Calu3 (cell line): ENCODE measurements at regions not wholly inside any gene's neighbourhood (a gene's known extent, or its start where the extent isn't known, plus 50 kb on each side); places are given as distances from the start of the nearest gene placed in this dataset.

Experiments
- BruUV-seq: library from RNA; stranded (reverse); fragments of 400-500 nt; replicated peaks from 2 replicates; lab custom pipeline; 2021; lab: Mats Ljungman, UMichigan
- CTCF ChIA-PET: fragments of 300-600 bp; sonication (Branson Sonifier 250); formaldehyde crosslinking; loops from one replicate; lab custom pipeline; 2022; ENCODE audit warnings: antibody characterized with exemption; lab: Charles Lee
- DNase-seq: peaks from one replicate; pipeline ENCODE4 v3.0.0; 2022
- H3K27ac Mint-ChIP-seq: one replicate; pipeline ENCODE4 v1.8.0; 2022; ENCODE audit warnings: mixed read lengths; ENCODE audit not compliant: unreplicated experiment
- H3K27me3 Mint-ChIP-seq: one replicate; pipeline ENCODE4 v1.8.0; 2022; ENCODE audit warnings: mixed read lengths; ENCODE audit not compliant: unreplicated experiment
- H3K36me3 Mint-ChIP-seq: one replicate; pipeline ENCODE4 v1.8.0; 2022; ENCODE audit warnings: mild to moderate bottlenecking, moderate library complexity, mixed read lengths; ENCODE audit not compliant: insufficient read depth, unreplicated experiment
- H3K4me1 Mint-ChIP-seq: one replicate; pipeline ENCODE4 v1.8.0; 2022; ENCODE audit warnings: mild to moderate bottlenecking, low read depth, mixed read lengths; ENCODE audit not compliant: unreplicated experiment
- H3K4me3 Mint-ChIP-seq: one replicate; pipeline ENCODE4 v1.8.0; 2022; ENCODE audit warnings: mild to moderate bottlenecking, low read depth, moderate library complexity, mixed read lengths; ENCODE audit not compliant: unreplicated experiment
- H3K9me3 Mint-ChIP-seq: one replicate; pipeline ENCODE4 v1.8.0; 2022; ENCODE audit warnings: low read depth, mixed read lengths; ENCODE audit not compliant: unreplicated experiment
- CTCF ChIP-seq: fragments of 200-600 bp; IDR thresholded peaks from one replicate; pipeline ENCODE4 v1.8.0; 2022; ENCODE audit warnings: antibody characterized with exemption; ENCODE audit not compliant: unreplicated experiment
- intact Hi-C: fragments of 100-400 bp; cut with micrococcal nuclease; formaldehyde crosslinking; loops from one replicate; pipeline ENCODE4 v1.10.0; 2022; ENCODE audit not compliant: unreplicated experiment

GRCh38 chr6:47396401-47397069, 81.1 kb upstream of the CD2AP start:
- Mint-ChIP-seq H3K27me3 (no peaks in the 10 kb centered on the region), H3K4me3 (no peak overlapping the region), H3K36me3 (peaks cover 5% of the 10 kb centered on the region), H3K9me3 (no peaks in the 10 kb centered on the region), H3K27ac (no peak overlapping the region), H3K4me1 (peaks cover 36% of the 10 kb centered on the region)
- CTCF ChIA-PET: interaction anchor here (0.6 kb wide), 2 partner anchors 24 to 316 kb away, joined by 3 read pairs; no protein-coding TSS in a partner anchor
- intact Hi-C loops: no loop called here
- no TSS peak for BruUV-seq
- TF ChIP-seq CTCF: no peak
- DNase-seq: no peak

DNA sequence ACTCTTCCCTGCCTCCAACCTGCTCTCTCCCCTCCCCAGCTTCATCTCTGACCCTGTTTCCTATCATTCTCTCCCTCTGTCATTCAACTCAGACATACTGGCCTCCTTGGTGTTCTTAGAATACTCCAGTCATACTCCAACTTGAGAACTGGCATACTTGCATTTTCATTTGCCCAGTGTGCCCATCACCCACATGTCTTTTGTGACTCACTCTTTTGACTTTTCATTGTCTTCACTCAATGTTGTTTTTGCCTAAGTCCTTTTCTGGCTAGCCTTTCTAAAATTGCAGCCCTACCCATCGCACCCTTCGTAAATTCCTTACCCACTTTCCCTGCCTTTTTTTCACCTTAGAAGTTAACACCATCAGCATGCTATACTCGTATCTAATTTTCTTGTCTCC, 77.0 kb upstream of the CD2AP start:
- no peak for DNase-seq
- intact Hi-C loops: no loop called here
- BruUV-seq: no TSS peak
- no peaks in the 10 kb centered on the region for H3K27me3 Mint-ChIP-seq
- peaks cover 57% of the 10 kb centered on the region for H3K4me1 Mint-ChIP-seq
- no peaks in the 10 kb centered on the region for H3K9me3 Mint-ChIP-seq
- TF ChIP-seq CTCF: no peak
- H3K4me3 Mint-ChIP-seq: no peak overlapping the region
- peaks cover 5% of the 10 kb centered on the region for H3K36me3 Mint-ChIP-seq
- no peak overlapping the region for H3K27ac Mint-ChIP-seq
- CTCF ChIA-PET: no interaction called here

DNA sequence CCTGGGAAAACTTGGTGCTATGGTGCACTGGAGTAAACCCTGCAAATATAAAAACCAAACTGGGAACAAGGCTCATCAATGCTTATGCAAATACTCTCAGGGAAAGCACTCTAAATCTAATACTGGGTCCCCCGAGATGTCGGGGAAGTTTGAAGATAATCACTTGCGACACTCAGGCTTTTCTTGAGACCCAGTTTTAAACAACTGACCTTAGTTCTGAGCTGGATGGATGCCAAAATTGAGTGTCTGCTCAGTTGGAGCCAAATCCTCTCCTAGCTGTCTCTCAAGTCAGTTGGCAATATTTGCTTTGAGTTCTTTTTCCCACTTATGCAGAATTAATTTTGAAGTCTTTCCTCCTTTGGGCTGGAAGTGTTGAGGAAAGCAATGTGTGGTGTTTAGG, 75.5 kb upstream of the CD2AP start:
- no peak for TF ChIP-seq CTCF
- Mint-ChIP-seq H3K27ac (no peak overlapping the region), H3K36me3 (peaks cover 7% of the 10 kb centered on the region), H3K4me1 (peaks cover 63% of the 10 kb centered on the region), H3K4me3 (no peak overlapping the region), H3K9me3 (no peaks in the 10 kb centered on the region), H3K27me3 (no peaks in the 10 kb centered on the region)
- intact Hi-C loops: no loop called here
- no peak for DNase-seq
- CTCF ChIA-PET: no interaction called here
- BruUV-seq: no TSS peak

DNA sequence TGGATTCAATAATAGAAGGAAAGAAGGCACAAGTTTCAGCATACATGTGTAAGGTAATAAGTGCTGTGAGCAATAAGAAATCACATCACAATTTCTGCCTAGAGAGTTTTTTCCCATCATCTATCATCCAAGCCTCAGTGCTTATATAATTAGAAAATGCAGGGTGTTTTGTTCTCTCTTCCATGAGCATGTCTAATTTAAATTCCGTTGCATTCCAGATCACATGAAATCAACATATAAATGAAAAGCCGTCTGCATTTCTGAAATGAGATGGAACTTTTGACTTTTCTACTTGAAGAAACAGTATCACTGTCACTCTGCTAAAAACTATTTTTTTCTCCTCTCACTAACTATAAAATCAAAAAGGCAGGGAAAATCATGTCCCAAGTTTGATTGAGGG, 74.5 kb upstream of the CD2AP start:
- Mint-ChIP-seq H3K4me3 (no peak overlapping the region), H3K4me1 (peaks cover 63% of the 10 kb centered on the region), H3K27ac (no peak overlapping the region), H3K27me3 (no peaks in the 10 kb centered on the region), H3K36me3 (peaks cover 13% of the 10 kb centered on the region), H3K9me3 (no peaks in the 10 kb centered on the region)
- DNase-seq: no peak
- no peak for TF ChIP-seq CTCF
- CTCF ChIA-PET: interaction anchor here (0.6 to 1.3 kb wide), 2 partner anchors 12 to 55 kb away, joined by 3 to 4 read pairs; no protein-coding TSS in a partner anchor
- intact Hi-C loops: no loop called here
- no TSS peak for BruUV-seq
